Coronary artery (tissue), 2 donors: ENCODE measurements at regions not wholly inside any gene's neighbourhood (a gene's known extent, or its start where the extent isn't known, plus 50 kb on each side); places are given as distances from the start of the nearest gene placed in this dataset.

ENCODE experiments used
- DNase-seq: peaks from one replicate; pipeline ENCODE4 v3.0.0-alpha.2; 2017; ENCODE audit warnings: low spot score
- H3K27ac ChIP-seq, 2 donors: fragments of 200-600 bp; sonication (generic); one replicate each; pipeline ENCODE4 v1.5.1; 2016 to 2019
- H3K4me3 ChIP-seq: fragments of 200-600 bp; sonication (generic); 2 replicates; pipeline ENCODE4 v1.5.1; 2016; ENCODE audit warnings: mild to moderate bottlenecking, moderate library complexity
- TF ChIP-seq, protein P1 (sequence below): fragments of 200-600 bp; sonication (generic); IDR thresholded peaks from one replicate; pipeline ENCODE4 v1.5.1; 2019; ENCODE audit warnings: antibody characterized with exemption

GRCh38 chr2:59277671-59278070 is 1036.5 kb upstream of the FANCL start:
- DNase-seq = no peak
- Histone ChIP-seq H3K4me3 (no peak overlapping the region), H3K27ac (no peak overlapping the region)
- TF ChIP-seq, protein P1, sequence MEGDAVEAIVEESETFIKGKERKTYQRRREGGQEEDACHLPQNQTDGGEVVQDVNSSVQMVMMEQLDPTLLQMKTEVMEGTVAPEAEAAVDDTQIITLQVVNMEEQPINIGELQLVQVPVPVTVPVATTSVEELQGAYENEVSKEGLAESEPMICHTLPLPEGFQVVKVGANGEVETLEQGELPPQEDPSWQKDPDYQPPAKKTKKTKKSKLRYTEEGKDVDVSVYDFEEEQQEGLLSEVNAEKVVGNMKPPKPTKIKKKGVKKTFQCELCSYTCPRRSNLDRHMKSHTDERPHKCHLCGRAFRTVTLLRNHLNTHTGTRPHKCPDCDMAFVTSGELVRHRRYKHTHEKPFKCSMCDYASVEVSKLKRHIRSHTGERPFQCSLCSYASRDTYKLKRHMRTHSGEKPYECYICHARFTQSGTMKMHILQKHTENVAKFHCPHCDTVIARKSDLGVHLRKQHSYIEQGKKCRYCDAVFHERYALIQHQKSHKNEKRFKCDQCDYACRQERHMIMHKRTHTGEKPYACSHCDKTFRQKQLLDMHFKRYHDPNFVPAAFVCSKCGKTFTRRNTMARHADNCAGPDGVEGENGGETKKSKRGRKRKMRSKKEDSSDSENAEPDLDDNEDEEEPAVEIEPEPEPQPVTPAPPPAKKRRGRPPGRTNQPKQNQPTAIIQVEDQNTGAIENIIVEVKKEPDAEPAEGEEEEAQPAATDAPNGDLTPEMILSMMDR = no peak

DNA sequence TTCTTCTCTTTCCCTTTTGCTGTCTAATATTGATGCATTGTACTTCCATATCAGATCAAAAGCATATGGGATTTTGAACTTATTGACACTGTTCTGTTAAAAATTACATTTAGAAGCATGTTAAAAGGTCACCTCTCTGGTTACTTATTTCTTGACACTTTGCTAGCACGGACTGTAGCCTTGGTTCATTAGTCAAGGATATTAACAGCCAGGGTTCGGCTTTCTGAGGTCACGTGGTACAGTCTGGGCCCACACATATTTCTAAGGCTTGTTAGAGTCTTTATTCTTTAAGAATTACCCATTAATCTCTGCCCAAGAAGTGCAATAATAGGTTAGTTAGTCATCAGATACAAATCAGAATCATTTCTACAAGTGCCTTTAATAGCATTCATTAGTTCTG is 1035.8 kb upstream of the FANCL start:
- DNase-seq = no peak
- H3K27ac ChIP-seq = no peak overlapping the region
- TF ChIP-seq, protein P1 = no peak
- no peak overlapping the region for H3K4me3 ChIP-seq

- H3K27ac ChIP-seq = no peak overlapping the region
- H3K4me3 ChIP-seq = no peak overlapping the region
- TF ChIP-seq, protein P1 = no peak
- DNase-seq = no peak
These were observed 1034.9 kb upstream of the FANCL start for GRCh38 chr2:59276033-59276432.

DNA sequence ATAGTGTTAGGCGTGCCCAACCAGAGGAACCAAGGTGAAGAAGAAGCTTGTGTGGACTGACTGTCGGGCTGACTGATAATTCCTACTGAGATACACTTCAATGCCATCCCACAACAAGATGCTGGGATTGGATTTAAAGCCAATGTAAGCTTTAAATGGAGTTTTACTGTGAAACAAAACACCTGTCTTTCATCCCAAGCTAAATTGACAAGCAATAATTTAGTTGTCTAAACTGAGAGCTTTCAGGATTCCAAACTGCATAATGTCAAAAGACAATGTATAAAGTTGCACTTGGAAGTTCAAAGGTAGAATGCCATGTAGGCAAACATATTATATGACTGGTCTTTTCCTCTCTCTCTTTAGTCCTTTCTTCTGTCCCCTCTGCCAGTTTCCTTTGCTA is 1025.3 kb upstream of the FANCL start:
- DNase-seq = no peak
- TF ChIP-seq, protein P1 = no peak
- H3K27ac ChIP-seq = no peak overlapping the region
- no peak overlapping the region for H3K4me3 ChIP-seq

- no peak for DNase-seq
- Histone ChIP-seq H3K4me3 (no peak overlapping the region), H3K27ac (no peak overlapping the region)
- TF ChIP-seq, protein P1 = no peak
These were observed 1018.8 kb upstream of the FANCL start for GRCh38 chr2:59259913-59260312.

DNA sequence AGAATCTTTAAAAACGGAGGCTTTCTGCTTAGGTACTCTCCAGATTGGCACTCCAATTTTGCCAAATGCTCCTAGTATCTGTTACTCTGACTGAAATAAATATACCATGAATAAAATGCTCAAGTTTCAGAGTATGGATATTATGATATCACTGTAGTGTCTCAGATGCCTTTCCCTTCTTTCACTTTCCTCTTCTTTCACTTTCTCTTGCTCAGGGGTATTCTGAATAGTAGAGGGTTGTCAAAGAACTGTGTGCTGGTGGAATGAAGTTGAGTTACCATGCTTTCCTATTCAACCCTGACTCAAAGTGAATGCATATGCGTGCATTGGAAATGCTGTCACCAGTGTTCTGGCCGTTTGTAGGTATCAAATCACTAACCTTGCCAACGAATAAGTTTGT is 1015.2 kb upstream of the FANCL start:
- TF ChIP-seq, protein P1 = no peak
- Histone ChIP-seq H3K27ac (no peak overlapping the region), H3K4me3 (no peak overlapping the region)
- no peak for DNase-seq

DNA sequence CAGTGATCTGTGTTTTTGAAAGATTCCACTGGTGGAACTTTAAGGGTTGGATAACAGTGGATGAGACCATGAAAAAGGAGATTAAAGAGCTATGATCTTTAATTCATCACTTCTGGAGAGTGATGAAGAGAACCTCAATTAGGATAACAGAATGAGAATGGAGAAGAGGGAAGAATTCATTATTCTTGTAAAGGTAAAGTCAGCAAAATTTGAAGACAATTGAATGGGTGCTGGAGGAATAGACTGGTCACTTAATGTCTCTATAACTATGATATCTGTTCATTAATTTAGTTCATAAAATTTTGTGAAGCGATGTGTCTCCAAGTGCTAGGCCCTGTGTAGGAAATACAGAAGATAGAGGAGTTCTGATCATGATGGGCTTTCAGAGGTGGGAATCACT is 1013.2 kb upstream of the FANCL start:
- H3K27ac ChIP-seq = no peak overlapping the region
- TF ChIP-seq, protein P1 = no peak
- no peak for DNase-seq
- H3K4me3 ChIP-seq = no peak overlapping the region
